ENCODE measurements at regions not wholly inside any gene's neighbourhood (a gene's known extent, or its start where the extent isn't known, plus 50 kb on each side); places are given as distances from the start of the nearest gene placed in this dataset.
"Not testable (repeated sequence)": the region's sequence is repeated elsewhere in the genome, so short reads cannot be mapped to it uniquely, and the experiment has no call there.

DNA sequence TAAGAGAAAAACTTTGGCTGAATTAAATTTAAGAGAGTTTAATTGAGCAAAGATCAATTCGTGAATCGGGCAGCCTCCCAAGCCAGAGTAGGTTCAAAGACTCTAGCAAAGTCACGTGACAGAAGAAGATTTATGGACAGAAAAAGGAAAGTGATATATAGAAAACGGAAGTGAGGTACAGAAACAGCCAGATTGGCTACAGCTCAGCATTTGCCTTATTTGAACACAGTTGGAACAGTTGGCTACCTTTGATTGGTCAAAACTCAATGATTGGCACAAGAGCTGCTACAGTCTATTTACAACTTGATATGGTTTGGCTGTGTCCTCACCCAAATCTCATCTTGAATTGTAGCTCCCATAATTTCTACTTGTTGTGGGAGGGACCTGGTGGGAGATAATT, 102.6 kb downstream of the PLG start:
- DNase-seq (ENCODE audit: low read depth in 2 of 2), result no peak

DNA sequence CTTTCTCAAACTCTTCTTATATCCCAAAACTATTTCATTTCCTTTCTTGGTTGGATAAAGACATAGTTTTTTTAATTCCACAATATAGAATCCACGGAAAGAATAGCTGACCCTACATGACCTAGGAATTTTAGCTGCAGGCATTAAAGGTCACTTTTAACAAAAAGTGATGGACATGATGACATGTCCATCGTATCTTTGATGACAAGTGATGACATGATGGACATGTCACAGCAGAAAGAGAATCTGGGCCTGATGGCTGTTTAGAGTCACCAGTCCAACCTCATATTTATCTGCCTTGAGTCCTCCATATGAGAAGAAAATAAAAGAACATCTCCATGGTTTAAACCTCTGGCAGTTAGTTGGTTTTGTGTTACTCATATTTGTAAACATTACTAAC, 106.2 kb downstream of the PLG start:
- no peak for DNase-seq (ENCODE audit: low read depth in 2 of 2)

DNA sequence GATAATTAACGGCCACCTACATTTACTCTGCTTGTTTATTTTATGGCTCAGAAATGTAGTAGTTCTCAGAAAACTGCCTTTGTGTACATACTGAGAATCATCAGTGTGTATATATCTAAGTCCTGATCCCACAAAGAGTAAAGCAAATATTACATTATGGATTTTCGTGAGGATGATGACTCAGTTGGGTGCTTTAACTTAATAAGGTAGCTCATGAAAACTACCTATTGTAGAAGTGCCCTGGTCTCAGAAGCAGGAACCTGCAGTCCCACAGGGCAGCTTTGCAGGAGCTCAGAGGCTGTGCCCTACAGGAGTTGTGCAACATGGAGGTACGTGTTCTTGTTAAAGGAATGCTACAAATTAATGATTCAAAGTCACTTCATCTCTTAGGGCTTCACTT, 108.2 kb downstream of the PLG start:
- DNase-seq (ENCODE audit: low read depth in 2 of 2), result no peak

DNA sequence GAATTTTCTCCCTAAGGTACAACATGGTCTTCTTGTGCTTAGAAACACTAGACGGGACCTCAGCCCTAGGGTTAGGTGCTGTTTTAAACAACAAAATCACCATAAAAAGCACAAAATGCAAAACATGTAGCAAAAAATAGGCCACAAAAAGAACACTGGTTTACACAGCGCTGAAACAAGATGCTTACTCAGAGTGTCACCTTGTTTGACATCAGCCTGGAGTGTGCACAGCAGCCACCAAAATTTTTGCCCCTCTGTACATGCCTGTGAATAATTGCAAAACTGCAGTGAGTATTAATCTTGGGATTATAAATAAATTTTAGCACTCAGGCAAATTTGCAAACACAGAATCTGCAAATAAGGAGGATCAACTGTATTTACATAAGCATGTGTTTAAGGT, 110.1 kb downstream of the PLG start:
- DNase-seq (ENCODE audit: low read depth in 2 of 2), result no peak

DNA sequence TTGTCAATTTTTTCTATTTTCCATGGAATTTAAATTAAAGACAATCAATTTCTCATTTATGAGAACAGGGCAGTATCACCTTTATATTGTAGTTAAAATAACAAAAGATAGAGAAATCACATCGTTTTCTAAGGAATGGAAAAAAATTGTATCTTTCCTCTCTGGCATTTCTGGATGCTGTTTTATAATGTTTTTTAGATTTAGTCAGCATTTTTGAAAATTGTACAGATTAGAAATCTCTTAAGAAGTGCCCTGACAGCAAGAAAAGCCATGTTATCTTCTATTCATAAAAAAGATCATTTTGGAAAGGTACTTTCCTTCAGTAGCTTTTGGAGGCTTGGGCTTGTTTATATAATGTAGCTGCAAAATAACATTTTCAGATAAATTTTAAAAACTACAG, 116.9 kb downstream of the PLG start:
- no peak for DNase-seq (ENCODE audit: low read depth in 2 of 2)

DNA sequence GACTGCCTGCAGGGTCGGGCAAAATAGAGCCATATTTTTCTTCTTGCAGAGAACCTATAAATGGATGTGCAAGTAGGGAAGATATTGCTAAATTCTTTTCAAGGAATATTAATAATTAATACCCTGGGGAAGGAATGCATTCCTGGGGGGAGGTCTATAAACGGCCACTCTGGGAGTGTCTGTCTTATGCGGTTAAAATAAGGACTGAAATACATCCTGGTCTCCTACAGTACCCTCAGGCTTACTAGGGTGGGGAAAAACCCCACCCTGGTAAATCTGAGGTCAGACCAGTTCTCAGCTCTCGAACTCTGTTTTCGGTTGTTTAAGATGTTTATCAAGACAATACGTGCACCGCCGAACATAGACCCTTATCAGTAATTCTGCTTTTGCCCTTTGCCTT, 118.6 kb downstream of the PLG start:
- DNase-seq (ENCODE audit: low read depth in 2 of 2), result not testable (repeated sequence)

DNA sequence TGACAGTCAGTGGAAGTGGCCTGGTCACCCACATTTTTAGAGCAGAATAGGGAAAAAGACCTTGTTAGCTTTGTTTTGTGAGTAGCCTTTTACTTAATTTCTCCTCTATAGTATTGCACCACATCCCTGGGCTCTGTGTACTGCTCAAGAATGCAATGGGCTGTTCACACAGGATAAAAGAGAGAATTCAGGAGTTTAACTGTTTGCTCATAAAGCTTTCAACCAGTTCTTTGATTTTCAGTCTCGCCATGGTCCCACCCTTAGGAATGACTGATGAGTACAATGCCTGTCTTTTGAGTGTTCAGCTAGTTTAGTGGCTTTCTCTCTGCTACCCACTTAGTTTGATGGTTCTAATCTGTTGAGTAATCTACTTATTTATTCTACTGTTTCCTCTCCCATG, 129.7 kb downstream of the PLG start:
- DNase-seq (ENCODE audit: low read depth in 2 of 2), result no peak

DNA sequence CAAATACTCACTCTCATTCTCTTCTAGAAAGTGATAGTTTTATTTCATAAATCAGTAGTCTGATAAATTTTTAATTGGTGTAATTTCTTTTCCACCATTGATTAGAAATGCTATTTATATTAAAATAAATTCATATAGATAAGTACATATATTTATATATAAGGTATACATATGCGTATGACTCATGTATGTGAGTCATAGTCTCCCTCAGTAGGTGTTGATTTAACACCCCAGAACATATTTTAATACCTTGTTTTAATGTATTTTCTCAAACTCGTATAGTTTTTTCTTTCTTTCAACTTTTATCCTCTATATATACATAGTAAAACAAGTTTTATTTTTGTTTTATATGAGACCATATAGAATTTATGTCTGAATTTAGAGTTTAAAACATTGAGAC, 130.4 kb downstream of the PLG start:
- DNase-seq (ENCODE audit: low read depth in 2 of 2), result no peak

DNA sequence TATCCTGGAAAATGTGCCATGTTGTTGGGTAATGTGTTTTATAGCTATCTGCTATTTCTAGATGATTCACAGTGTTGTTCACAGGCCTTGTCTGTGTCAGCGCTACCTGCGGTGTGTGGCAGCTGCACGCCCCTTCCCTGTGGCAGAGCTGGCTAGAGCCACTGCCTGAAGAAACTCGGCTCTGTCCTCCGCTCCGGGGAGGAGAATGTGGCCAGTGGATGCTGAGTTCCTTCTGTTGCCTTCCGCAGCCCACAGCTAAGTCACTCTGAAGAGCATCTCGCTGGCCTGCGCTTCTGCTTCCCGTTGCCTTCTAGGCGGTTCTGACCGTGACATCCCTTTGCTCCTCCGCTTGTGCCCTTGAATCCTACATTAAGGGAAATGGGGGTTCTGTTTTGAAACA, 135.1 kb downstream of the PLG start:
- no peak for DNase-seq (ENCODE audit: low read depth in 2 of 2)

DNA sequence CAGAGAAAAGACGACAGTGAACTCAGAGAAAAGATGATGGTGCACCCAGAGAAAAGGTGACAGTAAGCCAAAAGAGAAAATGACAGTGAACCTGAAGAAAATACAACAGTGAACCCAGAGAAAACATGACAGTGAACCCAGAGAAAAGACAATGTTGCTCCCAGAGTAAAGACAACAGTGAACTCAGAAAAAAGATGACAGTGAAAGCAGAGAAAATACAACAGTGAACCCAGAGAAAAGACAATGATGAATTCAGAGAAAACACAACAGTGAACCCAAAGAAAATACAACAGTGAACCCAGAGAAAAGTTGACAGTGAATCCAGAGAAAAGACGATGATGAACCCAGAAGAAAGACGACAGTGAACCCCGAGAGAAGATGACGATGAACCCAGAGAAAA, 140.5 kb upstream of the MAP3K4 start:
- no peak for DNase-seq (ENCODE audit: low read depth in 2 of 2)

DNA sequence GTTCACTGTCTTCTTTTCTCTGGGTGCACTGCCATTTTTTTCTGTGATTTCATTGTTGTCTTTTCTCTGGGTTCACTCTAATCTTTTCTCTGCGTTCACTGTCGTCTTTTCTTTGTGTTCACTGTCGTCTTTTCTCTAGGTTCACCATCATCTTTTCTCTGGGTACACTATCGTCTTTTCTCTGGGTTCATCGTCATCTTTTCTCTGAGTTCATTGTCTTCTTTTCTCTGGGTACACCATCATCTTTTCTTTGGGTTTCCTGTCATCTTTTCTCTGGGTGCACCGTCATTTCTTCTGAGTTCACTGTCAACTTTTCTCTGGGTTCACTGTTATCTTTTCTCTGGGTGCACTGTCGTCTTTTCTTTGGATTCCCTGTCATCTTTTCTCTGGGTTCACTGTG, 137.6 kb upstream of the MAP3K4 start:
- no peak for DNase-seq (ENCODE audit: low read depth in 2 of 2)

DNA sequence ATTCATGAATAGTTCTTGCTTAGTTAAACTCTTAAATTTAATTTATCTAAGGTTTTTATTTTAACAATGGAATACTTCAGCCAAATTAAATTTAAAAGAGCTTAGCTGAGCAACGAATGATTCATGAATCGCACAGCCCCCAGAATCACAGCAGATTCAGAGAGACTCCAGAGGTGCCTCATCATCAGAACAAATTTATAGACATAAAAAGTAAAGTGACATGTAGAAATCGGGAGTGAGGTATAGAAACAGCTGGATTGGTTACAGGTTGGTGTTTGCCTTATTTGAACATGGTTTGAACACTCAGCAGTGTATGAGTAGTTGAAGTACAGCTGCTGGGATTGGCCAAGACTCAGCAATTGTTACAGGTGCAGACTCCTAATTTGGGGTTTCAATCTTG, 132.7 kb upstream of the MAP3K4 start:
- DNase-seq (ENCODE audit: low read depth in 2 of 2), result no peak

DNA sequence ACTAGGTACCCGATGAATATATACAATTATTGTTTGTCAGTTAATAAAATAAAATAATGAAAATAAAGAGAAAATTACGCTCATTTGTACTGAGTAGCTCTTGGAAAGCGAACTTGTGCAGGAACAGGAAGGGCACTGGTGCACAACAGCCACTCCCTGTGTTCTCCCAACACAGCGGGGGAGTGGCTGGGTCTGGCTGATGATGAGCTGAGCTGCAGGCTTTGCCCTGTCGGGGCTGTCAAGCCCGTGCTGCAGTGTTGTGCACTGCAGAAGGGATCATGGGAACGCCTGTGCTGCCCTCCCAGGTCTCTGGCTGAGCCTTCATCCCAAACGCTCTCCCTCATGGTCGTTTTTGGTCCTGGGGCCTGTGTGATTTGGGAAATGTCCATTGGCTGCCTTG, 131.7 kb upstream of the MAP3K4 start:
- no peak for DNase-seq (ENCODE audit: low read depth in 2 of 2)

DNA sequence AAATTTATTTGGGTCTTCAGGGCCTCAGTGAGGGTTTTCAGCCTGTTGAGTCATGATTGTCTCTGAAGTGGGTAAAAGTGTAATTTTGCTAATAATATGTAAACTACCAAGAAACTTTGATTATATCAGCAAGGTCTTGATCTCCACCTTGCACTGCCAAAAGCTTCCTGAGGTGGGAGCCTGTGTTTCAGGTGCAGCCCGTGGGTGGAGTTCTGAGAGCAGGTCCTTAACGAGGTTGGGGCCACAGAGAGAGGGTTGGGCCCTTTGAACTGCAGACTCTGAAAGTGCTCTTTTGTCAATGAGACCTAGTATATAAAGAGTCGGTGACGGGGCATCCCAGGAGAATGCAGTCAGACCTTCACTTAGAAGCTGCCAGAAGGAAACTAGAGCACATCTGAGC, 129.7 kb upstream of the MAP3K4 start:
- DNase-seq (ENCODE audit: low read depth in 2 of 2), result no peak

DNA sequence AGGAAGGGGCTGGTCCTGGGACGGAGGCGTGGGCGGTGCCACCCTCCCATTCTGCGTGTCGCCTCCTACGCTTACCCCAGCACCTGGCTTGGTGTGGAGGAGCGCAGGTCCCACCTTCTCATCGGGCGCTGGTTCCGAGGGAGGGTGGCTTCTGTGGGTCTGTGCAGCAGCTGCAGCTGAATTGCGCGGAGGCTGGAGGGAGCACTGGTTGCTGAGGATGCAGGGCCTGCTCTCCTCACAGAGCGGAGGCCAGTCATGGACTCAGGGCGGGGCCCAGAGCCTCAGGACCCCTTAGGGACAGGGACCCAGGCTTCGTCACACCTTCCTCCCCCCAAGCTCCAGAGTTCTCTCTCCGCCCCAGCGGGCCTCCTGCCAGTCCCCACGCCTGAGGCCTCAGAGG, 127.8 kb upstream of the MAP3K4 start:
- no peak for DNase-seq (ENCODE audit: low read depth in 2 of 2)

DNA sequence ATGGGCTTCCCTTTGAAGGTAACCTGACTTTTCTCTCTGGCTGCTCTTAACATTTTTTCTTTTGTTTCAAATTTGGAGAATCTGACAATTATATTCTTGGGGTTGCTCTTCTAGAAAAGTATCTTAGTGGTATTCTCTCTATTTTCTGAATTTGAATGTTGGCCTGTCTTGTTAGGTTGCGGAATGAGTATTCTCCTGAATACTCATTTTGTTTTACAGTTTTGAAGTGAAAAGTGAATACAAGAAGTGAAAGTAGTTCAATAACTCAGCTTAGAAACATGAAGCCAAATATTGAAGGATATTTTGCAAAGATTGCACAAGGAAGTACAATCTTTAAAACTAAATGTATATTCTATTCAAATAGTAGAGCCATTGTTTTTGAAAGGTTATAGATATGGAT, 120.2 kb upstream of the MAP3K4 start:
- no peak for DNase-seq (ENCODE audit: low read depth in 2 of 2)

DNA sequence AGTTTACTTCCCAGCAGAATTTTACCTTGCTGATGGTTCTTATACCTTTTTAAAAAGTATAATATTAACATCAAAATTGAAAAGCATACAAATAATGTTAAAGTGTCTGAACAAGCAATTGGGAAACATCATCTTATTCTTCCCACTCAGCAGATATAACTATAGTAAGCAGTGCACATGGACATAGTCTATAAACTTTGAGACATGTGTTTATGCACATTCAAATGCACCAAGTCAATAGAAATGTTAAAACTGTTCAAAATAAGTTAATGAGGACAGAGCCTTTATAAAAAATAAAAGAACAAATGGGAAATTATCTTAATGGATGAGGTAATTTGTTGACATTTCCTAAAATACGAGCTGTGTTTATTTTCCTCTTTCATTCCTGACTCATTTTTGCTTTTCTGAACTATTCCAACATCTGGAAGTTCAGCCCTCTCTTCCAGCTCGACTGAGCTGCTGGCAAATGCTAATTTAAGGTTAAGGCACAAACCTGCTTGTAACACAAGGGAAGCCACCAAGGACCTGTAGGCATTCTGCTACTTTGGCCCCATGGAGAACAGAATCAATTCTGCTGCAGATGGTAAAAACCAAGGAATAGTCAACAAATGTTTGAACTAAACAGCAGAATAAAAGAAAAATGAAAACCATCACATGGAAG, 110.3 kb upstream of the MAP3K4 start:
- DNase-seq (ENCODE audit: low read depth in 2 of 2), result no peak

DNA sequence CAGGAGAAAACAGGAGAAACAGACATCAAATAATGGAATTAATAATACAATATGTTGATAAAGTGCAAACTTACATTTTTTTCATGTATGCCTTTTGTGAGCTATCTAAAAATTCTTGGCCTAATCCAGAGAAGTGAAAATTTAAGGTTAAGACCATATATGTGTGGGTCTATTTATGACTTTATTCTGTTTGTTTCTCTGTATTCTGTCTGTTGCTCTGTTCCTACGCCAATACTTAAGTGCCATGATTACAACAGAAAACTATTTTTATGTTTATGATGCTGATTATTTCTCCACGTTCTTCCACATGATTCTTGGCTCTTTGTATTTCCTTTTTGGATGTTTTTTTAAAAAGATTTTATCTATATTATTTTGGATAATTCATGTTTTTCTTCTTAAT, 109.6 kb upstream of the MAP3K4 start:
- no peak for DNase-seq (ENCODE audit: low read depth in 2 of 2)

DNA sequence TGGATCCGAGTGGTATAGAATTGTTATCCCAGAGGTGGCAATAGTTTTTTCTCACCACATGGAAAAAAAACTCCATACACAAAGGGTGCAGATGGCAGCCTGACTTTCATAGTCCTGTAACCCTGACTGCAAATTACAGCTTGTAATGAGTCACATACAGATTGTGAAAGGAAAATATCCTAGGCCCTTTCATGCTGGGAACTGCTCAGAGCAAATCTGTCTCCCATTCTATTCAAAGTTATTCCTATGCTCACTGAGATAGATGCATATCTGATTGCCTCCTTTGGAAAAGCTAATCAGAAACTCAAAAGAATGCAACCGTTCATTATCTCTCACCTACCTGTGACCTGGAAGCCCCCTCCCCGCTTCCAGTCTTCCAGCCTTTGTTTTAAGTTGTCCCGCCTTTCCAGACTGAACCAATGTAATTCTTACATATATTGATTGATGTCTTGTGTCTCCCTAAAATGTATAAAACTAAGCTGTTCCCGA, 108.7 kb upstream of the MAP3K4 start:
- no peak for DNase-seq (ENCODE audit: low read depth in 2 of 2)

DNA sequence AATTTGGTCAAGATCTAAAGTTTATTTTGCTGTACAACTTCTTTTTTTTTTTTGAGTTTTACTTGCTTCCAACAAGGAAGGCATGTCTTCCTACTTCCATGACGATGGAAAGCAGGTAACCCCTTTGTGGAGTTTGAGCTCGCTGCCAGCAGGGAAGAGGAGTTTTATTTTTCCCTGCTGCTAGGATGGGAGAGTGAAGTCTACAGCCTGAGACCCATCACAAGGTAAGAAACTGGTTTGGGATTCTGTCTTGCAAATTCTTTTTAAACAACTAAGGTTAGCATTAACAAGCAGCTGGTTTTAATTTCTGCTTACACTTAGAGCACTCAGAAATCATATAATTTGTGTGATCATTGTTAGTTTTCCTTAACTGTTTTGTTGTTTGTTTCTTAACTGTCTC, 108.0 kb upstream of the MAP3K4 start:
- no peak for DNase-seq (ENCODE audit: low read depth in 2 of 2)

DNA sequence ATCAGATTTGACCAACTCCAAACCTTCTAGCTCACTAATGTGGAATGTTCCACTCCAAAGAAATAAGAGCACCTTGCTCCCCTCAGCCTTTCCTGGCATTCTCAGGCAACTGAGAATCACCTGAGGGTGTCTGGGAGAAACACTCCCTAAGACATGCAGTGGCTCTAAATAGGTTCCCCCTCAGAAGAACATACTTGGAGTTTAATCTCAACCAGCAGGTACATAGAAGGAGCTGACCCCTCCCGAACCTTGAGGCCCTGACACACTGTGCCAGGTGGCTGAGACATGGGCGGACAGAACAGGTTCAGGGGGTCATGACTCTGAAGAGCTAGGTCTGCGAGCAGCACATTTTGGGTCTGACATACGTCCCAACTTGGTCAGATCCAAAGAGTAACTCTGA, 107.6 kb upstream of the MAP3K4 start:
- DNase-seq (ENCODE audit: low read depth in 2 of 2), result no peak

DNA sequence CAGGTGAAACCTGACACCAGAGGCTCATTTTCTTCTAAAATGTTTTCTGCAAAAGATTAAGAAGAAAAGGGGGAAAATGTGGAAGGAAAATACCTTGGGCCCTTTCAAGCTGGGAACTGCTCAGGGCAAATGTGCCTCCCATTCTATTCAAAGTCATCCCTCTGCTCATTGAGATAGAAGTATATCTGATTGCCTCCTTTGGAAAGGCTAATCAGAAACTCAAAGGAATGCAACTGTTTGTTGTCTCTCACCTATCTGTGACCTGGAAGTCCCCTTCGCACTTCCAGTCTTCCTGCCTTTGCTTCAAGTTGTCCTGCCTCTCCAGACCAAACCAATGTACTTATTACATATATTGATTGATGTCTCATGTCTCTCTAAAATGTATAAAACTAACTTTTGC, 102.4 kb upstream of the MAP3K4 start:
- not testable (repeated sequence) for DNase-seq (ENCODE audit: low read depth in 2 of 2)

DNA sequence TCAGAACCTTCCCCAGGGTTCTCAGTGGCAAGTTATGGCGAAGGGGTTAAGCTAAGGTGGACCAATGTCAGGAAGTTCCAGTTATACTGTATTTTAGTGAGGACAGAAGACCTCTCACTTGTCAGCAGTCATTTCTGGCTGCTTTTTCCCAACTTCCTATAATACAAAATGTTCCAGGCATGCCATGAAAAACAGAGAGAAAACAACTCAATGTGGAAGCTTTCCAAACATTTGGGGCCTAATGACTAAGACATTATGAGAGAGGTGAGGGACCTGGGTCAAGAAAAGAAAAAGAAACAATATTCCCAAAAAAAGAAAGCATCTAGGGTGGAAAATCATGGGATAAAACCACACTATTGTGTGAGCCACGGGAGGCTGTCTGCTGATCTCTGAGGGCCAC, 99.9 kb upstream of the MAP3K4 start:
- no peak for DNase-seq (ENCODE audit: low read depth in 2 of 2)

DNA sequence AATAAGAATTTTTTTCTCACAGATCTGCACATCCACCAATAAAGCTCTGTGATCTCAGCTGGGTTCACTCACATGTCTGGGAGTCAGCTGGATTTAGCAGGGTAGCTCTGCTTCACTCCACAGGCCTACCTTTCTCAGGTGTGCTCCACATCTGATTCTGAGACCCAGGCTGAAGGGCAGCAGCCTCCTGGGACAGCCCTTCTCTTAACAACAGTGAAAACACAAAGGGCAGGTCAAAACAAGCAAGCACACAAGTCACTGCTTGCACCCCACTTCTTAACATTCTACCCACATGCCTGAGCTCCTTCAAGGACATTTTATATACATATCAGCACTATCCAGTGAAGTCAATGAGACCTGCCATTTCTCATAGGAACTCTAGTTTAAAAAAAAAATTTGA, 96.0 kb upstream of the MAP3K4 start:
- no peak for DNase-seq (ENCODE audit: low read depth in 2 of 2)

Data from stimulated activated CD8-positive, alpha-beta memory T cell treated with anti-CD3 and anti-CD28 coated beads, Interleukin-15, amount 100 ng/mL, for 48 hours (primary cell).